ENCODE measurements at regions not wholly inside any gene's neighbourhood (a gene's known extent, or its start where the extent isn't known, plus 50 kb on each side); places are given as distances from the start of the nearest gene placed in this dataset.

DNA sequence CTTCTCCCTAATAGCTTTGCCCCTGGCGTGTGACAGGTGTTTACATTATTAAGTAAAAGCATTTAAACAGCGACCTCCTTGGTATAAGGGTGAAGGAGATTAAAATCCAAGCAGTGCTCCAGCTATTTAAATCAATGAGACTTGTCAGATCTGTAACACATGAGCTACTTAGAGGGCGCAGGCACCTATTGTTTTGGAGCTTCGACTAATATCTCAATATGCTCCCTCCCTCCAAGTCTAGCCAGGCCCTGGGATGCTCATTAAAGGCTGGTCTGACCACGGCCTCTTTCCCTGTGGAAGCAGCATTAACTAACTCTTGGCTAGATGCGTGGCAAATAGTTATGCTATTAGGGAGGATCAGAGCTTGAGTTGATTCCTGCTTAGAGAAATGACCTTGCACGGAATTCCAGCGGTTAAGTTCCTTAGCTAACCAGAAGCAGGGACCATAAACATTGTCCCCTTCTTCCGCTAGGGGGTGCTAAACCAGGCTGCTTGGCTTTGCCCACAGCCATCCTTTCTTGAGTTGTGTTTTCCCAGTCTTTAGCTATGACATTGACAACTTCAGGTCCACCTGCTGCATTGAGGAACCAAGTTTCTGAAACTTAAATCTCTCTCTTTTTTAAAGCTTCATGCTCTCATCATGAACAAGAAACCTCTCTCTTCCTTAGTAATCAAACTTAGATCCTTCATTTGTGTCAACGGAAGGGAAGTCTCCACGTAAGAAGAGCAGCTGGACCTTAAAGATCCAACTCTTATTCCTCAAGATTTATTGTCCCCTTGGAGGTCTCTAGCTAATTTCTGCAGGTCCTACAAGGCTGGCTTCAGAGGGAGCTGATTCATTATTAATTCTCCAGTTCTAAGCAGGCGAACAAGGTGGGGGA, 80.7 kb upstream of the IGFBP7 start:
- no peaks in the 10 kb centered on the region for H3K36me3 Mint-ChIP-seq (ENCODE audit: insufficient read depth, unreplicated experiment)
- H3K4me1 Mint-ChIP-seq (ENCODE audit: low read depth, unreplicated experiment) = no peaks in the 10 kb centered on the region
- Histone ChIP-seq H3K4me1 (no peaks in the 10 kb centered on the region), H3K9me3 (no peaks in the 10 kb centered on the region), H3K4me3 (ENCODE audit: low read depth, low read length) (no peak overlapping the region), H3K27me3 (replicated peaks; ENCODE audit: control insufficient read depth, insufficient read depth, low read length) (no peaks in the 10 kb centered on the region), H3K36me3 (ENCODE audit: control insufficient read depth, insufficient read depth, low read length) (no peaks in the 10 kb centered on the region)
- TF ChIP-seq, protein P1, sequence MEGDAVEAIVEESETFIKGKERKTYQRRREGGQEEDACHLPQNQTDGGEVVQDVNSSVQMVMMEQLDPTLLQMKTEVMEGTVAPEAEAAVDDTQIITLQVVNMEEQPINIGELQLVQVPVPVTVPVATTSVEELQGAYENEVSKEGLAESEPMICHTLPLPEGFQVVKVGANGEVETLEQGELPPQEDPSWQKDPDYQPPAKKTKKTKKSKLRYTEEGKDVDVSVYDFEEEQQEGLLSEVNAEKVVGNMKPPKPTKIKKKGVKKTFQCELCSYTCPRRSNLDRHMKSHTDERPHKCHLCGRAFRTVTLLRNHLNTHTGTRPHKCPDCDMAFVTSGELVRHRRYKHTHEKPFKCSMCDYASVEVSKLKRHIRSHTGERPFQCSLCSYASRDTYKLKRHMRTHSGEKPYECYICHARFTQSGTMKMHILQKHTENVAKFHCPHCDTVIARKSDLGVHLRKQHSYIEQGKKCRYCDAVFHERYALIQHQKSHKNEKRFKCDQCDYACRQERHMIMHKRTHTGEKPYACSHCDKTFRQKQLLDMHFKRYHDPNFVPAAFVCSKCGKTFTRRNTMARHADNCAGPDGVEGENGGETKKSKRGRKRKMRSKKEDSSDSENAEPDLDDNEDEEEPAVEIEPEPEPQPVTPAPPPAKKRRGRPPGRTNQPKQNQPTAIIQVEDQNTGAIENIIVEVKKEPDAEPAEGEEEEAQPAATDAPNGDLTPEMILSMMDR (IDR thresholded peaks at IDR 0.05; ENCODE audit: insufficient read depth in 1 of 2, low read depth in 1 of 2, low read length in 1 of 2, severe bottlenecking in 1 of 2, unreplicated experiment in 1 of 2) = peak; percentile 43 to 54
- H3K27ac Mint-ChIP-seq (ENCODE audit: unreplicated experiment) = no peak overlapping the region
- no peaks in the 10 kb centered on the region for H3K9me3 Mint-ChIP-seq (ENCODE audit: unreplicated experiment)
- no TSS peak for BruUV-seq (replicated peaks)
- DNase-seq = peak; percentile 37 to 48
- H3K27me3 Mint-ChIP-seq (ENCODE audit: insufficient read depth, unreplicated experiment) = peaks cover 3% of the 10 kb centered on the region
- H3K4me3 Mint-ChIP-seq (ENCODE audit: unreplicated experiment) = no peak overlapping the region
- intact Hi-C loops (cut with micrococcal nuclease; ENCODE audit: unreplicated experiment) = no loop called here
- ChIA-PET POLR2A (no interaction called here), CTCF (interaction anchor here (0.6 to 2.8 kb wide), 5 partner anchors 12 to 222 kb away, joined by 3 to 18 read pairs (median 3); no protein-coding TSS in a partner anchor)

DNA sequence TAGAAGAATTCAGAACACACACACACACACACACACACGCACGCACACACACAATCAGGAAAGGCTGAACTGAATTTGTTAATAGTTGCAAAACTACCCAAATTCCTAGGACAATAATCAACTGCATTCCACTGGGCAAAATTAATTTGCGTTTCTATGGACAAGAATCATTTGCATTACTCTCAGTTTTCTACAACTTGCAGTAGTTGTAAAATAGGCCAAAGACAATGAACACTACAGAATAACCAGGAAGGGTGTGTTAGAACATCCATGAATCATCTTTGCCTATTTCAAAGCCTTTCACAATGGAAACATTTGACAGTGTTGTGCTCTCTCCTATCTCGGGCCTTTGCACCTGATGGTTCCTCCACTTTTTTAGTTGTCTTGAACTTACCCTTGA, 77.1 kb upstream of the IGFBP7 start:
- Mint-ChIP-seq H3K9me3 (ENCODE audit: unreplicated experiment) (no peaks in the 10 kb centered on the region), H3K27me3 (ENCODE audit: insufficient read depth, unreplicated experiment) (peaks cover 15% of the 10 kb centered on the region), H3K4me1 (ENCODE audit: low read depth, unreplicated experiment) (no peaks in the 10 kb centered on the region), H3K36me3 (ENCODE audit: insufficient read depth, unreplicated experiment) (no peaks in the 10 kb centered on the region), H3K4me3 (ENCODE audit: unreplicated experiment) (no peak overlapping the region), H3K27ac (ENCODE audit: unreplicated experiment) (no peak overlapping the region)
- Histone ChIP-seq H3K36me3 (ENCODE audit: control insufficient read depth, insufficient read depth, low read length) (no peaks in the 10 kb centered on the region), H3K4me3 (ENCODE audit: low read depth, low read length) (no peak overlapping the region), H3K9me3 (no peaks in the 10 kb centered on the region), H3K4me1 (no peaks in the 10 kb centered on the region), H3K27me3 (replicated peaks; ENCODE audit: control insufficient read depth, insufficient read depth, low read length) (no peaks in the 10 kb centered on the region)
- DNase-seq = no peak
- intact Hi-C loops (cut with micrococcal nuclease; ENCODE audit: unreplicated experiment) = no loop called here
- ChIA-PET CTCF (no interaction called here), POLR2A (no interaction called here)
- TF ChIP-seq, protein P1 (IDR thresholded peaks at IDR 0.05; ENCODE audit: insufficient read depth in 1 of 2, low read depth in 1 of 2, low read length in 1 of 2, severe bottlenecking in 1 of 2, unreplicated experiment in 1 of 2) = no peak
- no TSS peak for BruUV-seq (replicated peaks)

DNA sequence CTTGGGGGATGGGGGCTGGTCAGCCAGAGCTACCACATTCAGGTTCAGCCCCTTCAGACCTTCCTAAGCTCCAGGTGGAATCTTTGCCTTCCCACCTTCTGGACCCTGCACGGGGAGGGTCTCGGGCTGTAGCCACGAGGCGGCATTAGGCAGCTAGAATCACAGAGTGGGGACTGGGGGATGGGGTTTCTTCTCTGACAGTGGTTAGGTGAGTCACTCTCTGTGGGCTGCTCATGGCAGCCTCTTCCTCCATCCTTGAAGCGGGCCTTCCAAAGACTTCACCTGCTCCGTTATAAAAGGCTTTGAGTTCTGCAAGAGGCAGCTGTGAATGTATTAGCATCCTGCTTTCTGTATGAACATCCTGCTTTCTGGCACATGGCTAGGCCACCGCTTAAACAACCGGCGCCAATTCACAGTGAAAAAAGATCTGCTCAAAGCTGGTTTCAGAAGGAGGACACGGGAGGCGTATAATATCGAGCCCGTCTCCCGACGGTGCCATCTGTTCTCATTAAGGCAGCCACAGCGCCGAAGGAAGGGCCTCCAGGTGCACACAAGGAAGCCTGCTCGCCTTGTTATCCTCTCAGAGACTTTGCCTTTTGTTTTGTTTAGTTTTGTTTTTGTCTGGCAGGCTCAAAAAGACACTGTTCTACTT, 74.3 kb upstream of the IGFBP7 start:
- ChIA-PET POLR2A (no interaction called here), CTCF (no interaction called here)
- Mint-ChIP-seq H3K4me1 (ENCODE audit: low read depth, unreplicated experiment) (no peaks in the 10 kb centered on the region), H3K36me3 (ENCODE audit: insufficient read depth, unreplicated experiment) (no peaks in the 10 kb centered on the region), H3K9me3 (ENCODE audit: unreplicated experiment) (no peaks in the 10 kb centered on the region), H3K4me3 (ENCODE audit: unreplicated experiment) (no peak overlapping the region), H3K27ac (ENCODE audit: unreplicated experiment) (no peak overlapping the region), H3K27me3 (ENCODE audit: insufficient read depth, unreplicated experiment) (peaks cover 15% of the 10 kb centered on the region)
- Histone ChIP-seq H3K4me1 (no peaks in the 10 kb centered on the region), H3K36me3 (ENCODE audit: control insufficient read depth, insufficient read depth, low read length) (no peaks in the 10 kb centered on the region), H3K9me3 (no peaks in the 10 kb centered on the region), H3K4me3 (ENCODE audit: low read depth, low read length) (no peak overlapping the region), H3K27me3 (replicated peaks; ENCODE audit: control insufficient read depth, insufficient read depth, low read length) (no peaks in the 10 kb centered on the region)
- TF ChIP-seq, protein P1 (IDR thresholded peaks at IDR 0.05; ENCODE audit: insufficient read depth in 1 of 2, low read depth in 1 of 2, low read length in 1 of 2, severe bottlenecking in 1 of 2, unreplicated experiment in 1 of 2) = no peak
- intact Hi-C loops (cut with micrococcal nuclease; ENCODE audit: unreplicated experiment) = no loop called here
- no peak for DNase-seq
- no TSS peak for BruUV-seq (replicated peaks)

Measured in Caco-2 (cell line).